Kidney (tissue), 13 donors: ENCODE measurements at regions not wholly inside any gene's neighbourhood (a gene's known extent, or its start where the extent isn't known, plus 50 kb on each side); places are given as distances from the start of the nearest gene placed in this dataset.

Experiments used
- DNase-seq, 5 donors: peaks; one replicate each; pipeline ENCODE4 v3.0.0-alpha.2; 2013 to 2020
- FAIRE-seq: peaks from 2 replicates; lab custom pipeline; 2012; peaks lifted over from hg19 to GRCh38; lab: Jason Lieb, UNC
- H3K27ac ChIP-seq, 2 donors: one replicate each; pipeline ENCODE4 v1.7.0; 2013; ENCODE audit warnings: low read depth in 2 of 2, low read length in 2 of 2, inconsistent platforms in 1 of 2
- H3K27me3 ChIP-seq: one replicate; pipeline ENCODE4 v1.7.1; 2013; ENCODE audit warnings: low read length, inconsistent platforms; ENCODE audit not compliant: control insufficient read depth, insufficient read depth
- H3K36me3 ChIP-seq, 3 donors: one replicate each; pipeline versions ENCODE4 v1.7.0 to v1.7.1; 2013; ENCODE audit warnings: low read length in 3 of 3, control low read depth in 1 of 3, inconsistent platforms in 1 of 3; ENCODE audit not compliant: insufficient read depth in 3 of 3, control insufficient read depth in 2 of 3
- H3K4me1 ChIP-seq, 3 donors: one replicate each; pipeline versions ENCODE4 v1.7.0 to v1.7.1; 2013; ENCODE audit warnings: low read length in 3 of 3, inconsistent platforms in 1 of 3, low read depth in 1 of 3; ENCODE audit not compliant: control insufficient read depth in 2 of 3, insufficient read depth in 2 of 3
- H3K4me3 ChIP-seq, 3 donors: one replicate each; pipeline versions ENCODE4 v1.7.0 to v1.8.1; 2013; ENCODE audit warnings: low read length in 3 of 3, control low read depth in 1 of 3, inconsistent platforms in 1 of 3
- H3K9ac ChIP-seq, 3 donors: one replicate each; pipeline versions ENCODE4 v1.7.0 to v1.7.1; 2013; ENCODE audit warnings: low read length in 3 of 3, control low read depth in 1 of 3, inconsistent platforms in 1 of 3
- H3K9me3 ChIP-seq, 3 donors: one replicate each; pipeline versions ENCODE4 v1.7.0 to v1.7.1; 2013; ENCODE audit warnings: low read length in 3 of 3, control low read depth in 1 of 3, inconsistent platforms in 1 of 3; ENCODE audit not compliant: control insufficient read depth in 2 of 3, insufficient read depth in 1 of 3
- intact Hi-C: fragments of 100-400 bp; cut with DNase I; formaldehyde crosslinking; loops from one replicate; pipeline ENCODE4 v1.11.1; 2022
- TF ChIP-seq, protein P1 (sequence below): IDR thresholded peaks from 3 replicates; pipeline ENCODE4 v1.5.1; 2012; ENCODE audit warnings: mild to moderate bottlenecking, moderate library complexity, borderline replicate concordance; ENCODE audit not compliant: insufficient read depth; ENCODE audit errors: extremely low read depth
- donor health status: control.
- donor health status: control.
- donor health status: control.
- donor health status: control.
- donor health status: control.
- donor health status: DM: yes; HTN: yes; CAD: no.
- donor health status: Normal renal cell carcinoma (clear cell type).

DNA sequence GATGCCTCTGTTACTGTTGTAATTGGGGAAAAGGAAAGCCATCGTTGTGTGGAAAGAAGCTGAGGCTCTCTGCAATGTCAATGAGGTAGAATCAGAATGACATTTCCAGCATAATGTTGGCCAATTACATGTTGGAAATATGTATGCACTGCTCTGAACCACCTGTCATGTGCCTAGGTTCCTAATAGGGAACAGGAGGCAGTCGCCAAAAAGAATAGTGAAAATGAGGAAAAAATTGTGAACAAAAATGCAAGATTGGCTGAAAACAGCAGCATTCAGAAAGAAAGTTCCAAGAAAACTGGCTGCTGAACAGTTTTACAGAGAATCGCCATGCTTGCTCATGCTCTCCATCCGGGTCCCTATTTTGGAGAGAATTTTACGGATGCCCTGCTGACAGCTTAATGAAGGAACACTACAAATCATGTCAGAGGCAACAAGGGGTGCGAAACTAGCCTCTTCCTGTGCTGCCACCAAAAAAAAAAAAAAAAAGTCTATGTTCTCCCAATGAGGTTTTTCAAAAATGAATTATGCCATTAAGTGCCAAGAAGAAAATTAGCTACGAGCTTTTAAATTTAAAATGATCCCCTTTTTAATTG, 305.9 kb upstream of the ARRDC4 start:
- TF ChIP-seq, protein P1, sequence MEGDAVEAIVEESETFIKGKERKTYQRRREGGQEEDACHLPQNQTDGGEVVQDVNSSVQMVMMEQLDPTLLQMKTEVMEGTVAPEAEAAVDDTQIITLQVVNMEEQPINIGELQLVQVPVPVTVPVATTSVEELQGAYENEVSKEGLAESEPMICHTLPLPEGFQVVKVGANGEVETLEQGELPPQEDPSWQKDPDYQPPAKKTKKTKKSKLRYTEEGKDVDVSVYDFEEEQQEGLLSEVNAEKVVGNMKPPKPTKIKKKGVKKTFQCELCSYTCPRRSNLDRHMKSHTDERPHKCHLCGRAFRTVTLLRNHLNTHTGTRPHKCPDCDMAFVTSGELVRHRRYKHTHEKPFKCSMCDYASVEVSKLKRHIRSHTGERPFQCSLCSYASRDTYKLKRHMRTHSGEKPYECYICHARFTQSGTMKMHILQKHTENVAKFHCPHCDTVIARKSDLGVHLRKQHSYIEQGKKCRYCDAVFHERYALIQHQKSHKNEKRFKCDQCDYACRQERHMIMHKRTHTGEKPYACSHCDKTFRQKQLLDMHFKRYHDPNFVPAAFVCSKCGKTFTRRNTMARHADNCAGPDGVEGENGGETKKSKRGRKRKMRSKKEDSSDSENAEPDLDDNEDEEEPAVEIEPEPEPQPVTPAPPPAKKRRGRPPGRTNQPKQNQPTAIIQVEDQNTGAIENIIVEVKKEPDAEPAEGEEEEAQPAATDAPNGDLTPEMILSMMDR = no peak
- Histone ChIP-seq H3K9ac (no peak overlapping the region), H3K9me3 (no peaks in the 10 kb centered on the region), H3K36me3 (no peaks in the 10 kb centered on the region), H3K27me3 (peaks cover 4% of the 10 kb centered on the region), H3K4me1 (no peaks in the 10 kb centered on the region), H3K4me3 (no peak overlapping the region), H3K27ac (no peak overlapping the region)
- FAIRE-seq (no peak), DNase-seq (peak in 3 of 5 donors; percentile 13 to 52 (median 46))
- intact Hi-C loops = no loop called here

DNA sequence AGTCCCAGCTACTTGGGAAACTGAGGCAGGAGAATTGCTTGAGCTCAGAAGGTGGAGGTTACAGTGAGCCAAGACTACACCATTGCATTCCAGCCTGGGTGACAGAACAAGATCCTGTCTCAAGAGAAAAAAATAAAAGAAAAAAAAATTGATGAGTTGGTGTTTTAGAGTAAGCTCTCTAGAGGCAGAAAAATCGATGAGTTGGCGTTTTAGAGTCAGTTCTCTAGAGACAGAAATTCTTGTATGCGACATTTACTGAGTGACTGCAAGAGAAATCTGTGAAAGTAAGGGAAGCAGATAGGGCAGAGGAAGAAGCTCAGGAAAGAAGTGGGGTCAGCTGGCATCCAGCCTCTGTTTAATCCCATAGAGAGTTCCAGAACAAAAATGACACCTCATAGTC, 298.7 kb upstream of the ARRDC4 start:
- H3K4me3 ChIP-seq = no peak overlapping the region
- no peak for DNase-seq
- TF ChIP-seq, protein P1 = no peak
- no peak for FAIRE-seq
- intact Hi-C loops = no loop called here
- H3K27ac ChIP-seq = no peak overlapping the region
- no peaks in the 10 kb centered on the region for H3K4me1 ChIP-seq
- no peak overlapping the region for H3K9ac ChIP-seq
- no peaks in the 10 kb centered on the region for H3K36me3 ChIP-seq
- no peaks in the 10 kb centered on the region for H3K27me3 ChIP-seq
- peaks cover 0 to 3% (median 2%) of the 10 kb centered on the region in 3 donors for H3K9me3 ChIP-seq

DNA sequence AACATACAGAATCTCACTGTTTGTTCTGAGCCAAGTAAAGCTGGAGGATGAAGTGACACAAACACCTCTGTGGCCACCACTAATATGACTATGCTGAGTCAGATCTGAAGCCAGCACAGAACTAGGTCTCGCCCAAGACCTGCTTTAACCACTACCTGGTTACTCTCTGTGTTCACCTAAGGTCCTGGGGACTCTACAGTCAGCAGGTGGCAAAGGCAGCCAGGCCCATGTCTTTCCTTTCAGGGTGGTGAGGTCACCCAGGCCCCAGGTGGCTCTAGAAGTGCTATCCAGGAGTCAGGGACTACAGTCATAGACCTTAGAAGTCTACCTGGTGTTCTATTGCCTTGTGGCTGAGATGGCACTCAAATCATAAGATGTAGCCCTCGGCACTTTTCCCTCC, 287.9 kb upstream of the ARRDC4 start:
- DNase-seq = no peak
- no peak for FAIRE-seq
- H3K4me3 ChIP-seq = no peak overlapping the region

More for the DNA sequence above, 287.9 kb upstream of the ARRDC4 start:
- Histone ChIP-seq H3K9me3 (no peaks in the 10 kb centered on the region), H3K4me1 (no peaks in the 10 kb centered on the region), H3K27me3 (no peaks in the 10 kb centered on the region), H3K9ac (no peak overlapping the region), H3K27ac (no peak overlapping the region), H3K36me3 (no peaks in the 10 kb centered on the region)
- TF ChIP-seq, protein P1 = no peak
- intact Hi-C loops = no loop called here
